Right cardiac atrium (tissue), 5 donors: ENCODE measurements at regions not wholly inside any gene's neighbourhood (a gene's known extent, or its start where the extent isn't known, plus 50 kb on each side); places are given as distances from the start of the nearest gene placed in this dataset.

Experiments used
- ATAC-seq, 2 donors: fragments of 200-7000 bp; cut with Tn5 transposase; one replicate each; pipeline versions ENCODE4 v1.8.0 to v1.9.1; 2020; ENCODE audit warnings: moderate library complexity in 2 of 2, mild to moderate bottlenecking in 1 of 2
- DNase-seq, 3 donors: peaks; one replicate each; pipeline ENCODE4 v3.0.0-alpha.2; 2020
- H3K27ac ChIP-seq: one replicate; pipeline ENCODE4 v1.5.1; 2013; ENCODE audit warnings: mild to moderate bottlenecking, low read length, control low read depth, moderate library complexity
- H3K27me3 ChIP-seq: one replicate; pipeline ENCODE4 v1.6.1; 2013; ENCODE audit not compliant: control insufficient read depth, insufficient read depth
- H3K4me1 ChIP-seq: one replicate; pipeline ENCODE4 v1.6.1; 2013; ENCODE audit warnings: low read length; ENCODE audit not compliant: control insufficient read depth, insufficient read depth
- H3K4me3 ChIP-seq: one replicate; pipeline ENCODE4 v1.5.1; 2013; ENCODE audit warnings: low read length, control low read depth
- H3K9me3 ChIP-seq: one replicate; pipeline ENCODE4 v1.6.1; 2013; ENCODE audit warnings: low read length; ENCODE audit not compliant: control insufficient read depth
- WGBS: extraction: QIAGEN DNeasy Blood & Tissue Kit; methylation state at CpG from one replicate; pipeline ENCODE4 v1.1.7; 2013; 5-methylcytosine and 5-hydroxymethylcytosine counted together
- intact Hi-C, 4 donors: fragments of 100-400 bp; cut with DNase I; formaldehyde crosslinking; loops; one replicate each; pipeline versions ENCODE4 v1.11.0 to v1.14.0; 2022 to 2023
- donor health status: healthy with polysubstance abuse.
- donor health status: DM: no; HTN: yes; CAD: no.
- donor health status: DM: no; HTN: no; CAD: no.
- donor health status: DM: no; HTN: yes; CAD: no; lungs with severe emphysema.
- donor health status: DM: yes; HTN: yes; CAD: no.

DNA sequence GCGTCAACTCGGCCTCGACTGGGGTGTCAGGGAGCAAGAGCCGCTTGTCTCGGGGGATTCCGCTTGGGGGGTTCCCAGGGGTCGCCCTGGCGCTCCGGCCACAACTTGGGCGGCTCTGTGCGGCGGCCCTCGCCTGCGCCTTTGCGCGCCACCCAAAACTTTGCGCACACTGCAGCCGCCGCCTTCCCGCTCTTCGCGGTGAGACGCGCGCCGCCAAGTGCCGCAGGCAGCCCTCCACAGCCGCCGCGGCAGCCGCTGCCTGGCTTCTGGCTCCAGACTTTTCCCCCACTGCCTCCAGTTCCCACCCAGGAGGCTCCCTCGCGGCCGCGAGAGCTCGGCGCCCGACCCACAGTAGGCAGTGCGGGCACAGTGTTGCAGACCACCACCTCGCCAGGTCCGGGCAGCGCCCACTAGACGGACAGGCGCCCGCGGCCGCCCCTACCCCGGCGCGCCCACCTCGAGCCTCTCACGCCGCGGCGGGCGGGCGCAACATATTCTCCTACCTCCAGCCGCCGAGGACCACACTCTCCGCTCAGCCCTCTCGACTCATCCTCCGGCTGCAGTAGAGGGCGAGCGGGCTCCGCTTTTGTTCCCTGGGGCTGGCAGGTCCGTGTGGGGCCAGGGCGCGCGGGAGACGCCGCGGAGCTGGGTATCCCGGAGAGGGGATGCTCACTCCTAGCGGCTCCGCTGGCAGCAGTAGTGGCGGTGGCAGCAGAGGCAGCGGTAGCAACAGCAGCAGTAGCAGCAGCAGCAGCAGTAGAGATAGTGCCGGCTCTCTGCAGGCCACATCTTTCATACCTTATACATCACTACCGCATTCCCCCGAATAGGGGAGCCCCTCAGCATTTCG, 296.6 kb downstream of the OMA1 start:
- intact Hi-C loops: no loop called here
- ATAC-seq (peak; percentile 72 to 76), DNase-seq (peak; percentile 25 to 71 (median 51))
- Histone ChIP-seq H3K9me3 (no peaks in the 10 kb centered on the region), H3K27ac (no peak overlapping the region), H3K4me1 (no peaks in the 10 kb centered on the region), H3K4me3 (peak overlapping the region; percentile 14), H3K27me3 (no peaks in the 10 kb centered on the region)
- under 1% methylated on average over 81 of the region's 81 CpGs for WGBS

DNA sequence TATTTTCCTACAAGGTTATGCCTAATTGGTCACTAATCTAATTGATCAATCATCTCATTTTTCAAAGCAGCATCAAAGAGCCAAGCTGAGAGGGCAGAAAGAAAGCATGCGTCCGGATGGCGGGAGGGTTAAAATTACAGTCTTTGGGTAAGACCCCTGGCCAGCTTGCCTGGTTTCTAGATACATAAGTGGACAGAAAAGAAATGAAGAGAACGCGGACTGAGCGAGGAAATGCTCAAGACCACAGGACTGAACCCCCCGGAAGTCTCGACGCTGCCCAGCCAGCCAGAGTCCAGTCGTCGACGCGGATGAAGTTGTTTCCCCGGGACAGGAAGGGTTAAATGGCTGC, 297.2 kb downstream of the OMA1 start:
- 2% methylated on average over 14 of the region's 14 CpGs for WGBS
- H3K27ac ChIP-seq: no peak overlapping the region
- no peak overlapping the region for H3K4me3 ChIP-seq
- DNase-seq (no peak), ATAC-seq (no peak)
- no peaks in the 10 kb centered on the region for H3K27me3 ChIP-seq
- intact Hi-C loops: no loop called here
- no peaks in the 10 kb centered on the region for H3K4me1 ChIP-seq
- no peaks in the 10 kb centered on the region for H3K9me3 ChIP-seq

DNA sequence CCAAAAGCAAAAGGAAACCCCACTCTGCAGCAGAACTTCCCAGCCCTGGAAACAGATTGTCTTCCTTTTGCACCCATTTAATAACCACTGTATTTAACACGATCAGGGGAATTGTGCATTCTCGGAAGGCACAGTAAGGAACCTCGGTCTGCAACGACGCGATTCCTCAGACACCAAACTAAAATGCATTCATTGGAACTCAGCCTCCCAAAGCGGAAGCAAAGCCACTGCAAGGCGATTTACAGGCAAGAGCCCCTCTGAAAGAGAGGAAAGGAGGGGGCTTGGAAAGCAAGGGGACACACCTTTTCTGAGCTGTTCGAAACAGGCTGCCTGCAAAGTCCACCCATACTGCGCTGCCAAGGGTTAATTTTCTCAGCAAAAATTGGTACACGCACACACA, 297.7 kb downstream of the OMA1 start:
- ATAC-seq (no peak), DNase-seq (no peak)
- H3K27me3 ChIP-seq: no peaks in the 10 kb centered on the region
- no peak overlapping the region for H3K27ac ChIP-seq
- H3K4me3 ChIP-seq: no peak overlapping the region
- no peaks in the 10 kb centered on the region for H3K9me3 ChIP-seq
- no peaks in the 10 kb centered on the region for H3K4me1 ChIP-seq
- WGBS: 3% methylated on average over 11 of the region's 11 CpGs
- intact Hi-C loops: no loop called here

DNA sequence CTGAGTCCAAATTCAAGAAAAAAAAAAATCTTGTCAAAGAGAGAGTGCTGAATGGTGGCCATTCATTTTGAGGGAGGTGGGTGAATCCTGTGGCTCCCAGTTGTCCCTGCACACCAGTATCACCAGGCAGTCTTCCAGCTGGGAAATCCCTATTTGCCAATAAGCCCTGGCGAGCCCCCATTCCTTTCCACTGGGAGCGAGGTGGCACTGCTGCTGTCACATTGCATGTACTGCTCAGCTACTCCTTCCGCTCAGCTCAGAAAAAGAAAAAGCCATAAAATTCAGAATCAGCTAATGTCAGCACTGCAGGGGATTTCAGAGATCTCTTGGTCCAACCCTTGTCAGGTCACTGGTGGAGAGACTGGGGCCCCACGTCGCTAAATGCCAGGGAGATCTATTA, 298.5 kb downstream of the OMA1 start:
- Histone ChIP-seq H3K27me3 (no peaks in the 10 kb centered on the region), H3K27ac (no peak overlapping the region), H3K9me3 (no peaks in the 10 kb centered on the region), H3K4me1 (no peaks in the 10 kb centered on the region), H3K4me3 (no peak overlapping the region)
- no peak for ATAC-seq
- intact Hi-C loops: no loop called here
- DNase-seq: no peak
- WGBS: 22% methylated on average over 5 of the region's 5 CpGs

DNA sequence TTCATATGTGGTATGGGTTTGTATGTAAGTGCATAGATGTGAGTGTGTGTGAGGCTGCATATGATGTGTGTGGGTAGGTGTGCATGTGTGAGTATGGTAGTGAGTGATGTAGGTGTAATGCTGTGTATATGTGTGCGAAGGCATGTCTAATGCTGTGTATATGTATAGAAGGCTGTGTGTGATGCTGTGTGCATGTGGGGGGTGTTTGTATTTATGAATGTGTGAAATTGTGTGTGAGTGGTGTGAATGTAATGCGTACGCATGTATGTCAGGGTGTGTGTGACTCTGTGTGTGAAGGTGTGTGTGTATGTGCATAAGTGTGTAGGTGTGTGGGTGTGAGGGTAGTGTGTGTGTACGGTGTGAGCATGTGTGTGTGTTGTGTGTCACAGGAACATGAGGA, 300.0 kb downstream of the OMA1 start:
- ATAC-seq (no peak), DNase-seq (no peak)
- Histone ChIP-seq H3K27ac (no peak overlapping the region), H3K27me3 (no peaks in the 10 kb centered on the region), H3K9me3 (no peaks in the 10 kb centered on the region), H3K4me1 (no peaks in the 10 kb centered on the region), H3K4me3 (no peak overlapping the region)
- WGBS: 94% methylated on average over 4 of the region's 4 CpGs
- intact Hi-C loops: no loop called here

DNA sequence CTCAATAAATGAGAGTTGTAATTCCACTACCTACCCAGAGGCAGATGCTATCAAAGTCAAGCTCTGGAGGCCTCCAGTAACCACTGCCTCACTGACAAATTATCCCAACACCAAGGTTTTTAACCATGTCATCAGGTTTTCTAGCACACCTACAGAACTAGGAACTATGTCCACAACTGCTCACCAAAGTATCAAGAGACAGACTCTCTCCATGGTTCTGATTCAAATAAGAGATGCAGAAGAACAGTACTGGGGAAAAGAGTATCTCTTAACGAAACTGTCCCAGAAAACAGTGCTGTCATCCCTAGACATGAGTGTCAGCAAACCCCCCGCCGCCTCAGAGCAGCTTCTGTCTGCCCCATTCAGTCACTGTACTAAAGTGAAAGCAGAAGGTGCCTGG, 301.7 kb downstream of the OMA1 start:
- no peaks in the 10 kb centered on the region for H3K9me3 ChIP-seq
- intact Hi-C loops: no loop called here
- H3K4me1 ChIP-seq: no peaks in the 10 kb centered on the region
- no peak overlapping the region for H3K4me3 ChIP-seq
- WGBS: 61% methylated on average over 3 of the region's 3 CpGs
- H3K27me3 ChIP-seq: no peaks in the 10 kb centered on the region
- no peak overlapping the region for H3K27ac ChIP-seq
- ATAC-seq (no peak), DNase-seq (no peak)

DNA sequence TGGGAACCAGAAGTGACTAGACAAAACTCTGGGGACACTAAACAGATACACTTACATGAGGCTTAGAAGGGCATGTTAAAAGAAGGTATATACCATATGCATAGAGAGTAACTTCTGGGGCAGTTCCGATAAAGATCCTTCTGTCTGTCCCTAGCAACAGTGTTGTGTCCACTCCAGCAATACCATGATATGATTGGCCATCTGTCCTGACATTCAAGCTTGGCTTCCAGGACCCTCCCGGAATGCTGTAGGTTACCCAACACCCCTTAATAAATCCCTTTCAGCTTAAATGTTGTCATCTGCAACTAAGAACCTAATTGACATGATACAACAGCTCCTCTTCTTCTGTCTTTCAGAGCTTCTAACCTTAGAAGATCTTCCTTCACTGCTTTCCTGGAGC, 307.7 kb downstream of the OMA1 start:
- H3K27ac ChIP-seq: no peak overlapping the region
- intact Hi-C loops: no loop called here
- ATAC-seq (no peak), DNase-seq (no peak)
- no peaks in the 10 kb centered on the region for H3K27me3 ChIP-seq
- no peak overlapping the region for H3K4me3 ChIP-seq
- H3K4me1 ChIP-seq: no peaks in the 10 kb centered on the region
- WGBS: 34% methylated on average over 2 of the region's 2 CpGs
- H3K9me3 ChIP-seq: no peaks in the 10 kb centered on the region

DNA sequence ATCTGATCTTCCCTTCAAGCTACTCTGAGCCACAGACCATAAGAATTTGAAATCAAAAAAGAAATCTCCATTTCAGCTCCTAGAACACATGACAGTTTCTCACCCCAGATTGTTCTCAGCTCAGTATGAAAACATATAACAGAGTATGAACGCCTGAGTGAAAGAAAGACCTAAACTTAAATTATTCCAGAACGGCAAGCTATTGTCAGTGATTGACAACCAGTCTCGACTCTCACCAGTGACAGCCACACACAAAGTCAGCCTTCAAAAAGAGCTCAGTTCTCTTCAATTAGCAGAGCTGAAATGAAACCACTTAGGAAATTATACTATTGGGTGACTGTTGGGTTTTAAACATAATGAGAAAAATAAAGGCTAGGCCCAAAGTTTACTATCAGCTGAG, 312.8 kb downstream of the OMA1 start:
- H3K9me3 ChIP-seq: no peaks in the 10 kb centered on the region
- H3K27ac ChIP-seq: no peak overlapping the region
- H3K4me3 ChIP-seq: no peak overlapping the region
- DNase-seq (no peak), ATAC-seq (no peak)
- H3K27me3 ChIP-seq: no peaks in the 10 kb centered on the region
- WGBS: 73% methylated on average over 3 of the region's 3 CpGs
- no peaks in the 10 kb centered on the region for H3K4me1 ChIP-seq
- intact Hi-C loops: no loop called here

DNA sequence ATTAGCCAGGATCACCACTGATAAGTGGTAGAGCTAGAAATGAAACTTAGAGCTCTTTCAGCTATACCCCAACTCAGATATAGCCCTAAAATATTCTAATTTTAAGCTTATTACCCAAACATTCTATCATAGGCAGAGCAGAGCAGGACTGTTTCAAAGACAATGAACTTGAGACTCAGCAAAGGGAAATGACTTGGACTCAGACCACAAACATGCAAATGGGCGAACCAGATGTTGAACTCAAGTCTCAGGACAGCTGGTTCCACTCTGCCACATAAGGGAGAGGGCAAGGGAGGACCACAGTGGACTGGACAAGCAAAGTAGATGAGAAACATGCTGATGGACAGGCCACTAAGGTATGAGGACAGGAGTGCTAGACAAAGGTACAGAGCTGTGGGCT, 315.3 kb downstream of the OMA1 start:
- DNase-seq: no peak
- WGBS: 78% methylated on average over 1 of the region's 1 CpG
- Histone ChIP-seq H3K9me3 (no peaks in the 10 kb centered on the region), H3K27me3 (no peaks in the 10 kb centered on the region), H3K4me1 (no peaks in the 10 kb centered on the region), H3K4me3 (no peak overlapping the region), H3K27ac (no peak overlapping the region)
- ATAC-seq: no peak
- intact Hi-C loops: no loop called here

DNA sequence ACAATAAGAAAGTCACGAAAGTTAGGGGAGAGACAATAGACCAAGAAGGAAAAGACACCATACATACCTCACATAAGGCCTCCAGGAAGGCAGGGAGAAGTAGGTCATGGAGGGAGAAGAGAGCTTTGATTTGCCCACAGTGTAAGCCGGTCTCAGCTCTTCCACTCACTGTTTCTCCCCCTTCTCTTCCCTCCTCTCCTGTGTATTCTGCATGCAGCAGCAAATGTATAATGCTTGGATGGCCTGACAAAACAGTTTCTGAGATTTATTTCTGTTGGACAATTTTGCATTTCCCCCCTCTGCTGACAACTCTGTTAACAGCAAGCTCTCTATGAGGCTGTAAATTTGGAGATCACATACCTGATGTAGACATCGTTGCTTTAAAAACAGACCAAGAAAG, 318.9 kb downstream of the OMA1 start:
- H3K9me3 ChIP-seq: no peaks in the 10 kb centered on the region
- no peaks in the 10 kb centered on the region for H3K27me3 ChIP-seq
- no peaks in the 10 kb centered on the region for H3K4me1 ChIP-seq
- H3K27ac ChIP-seq: no peak overlapping the region
- H3K4me3 ChIP-seq: no peak overlapping the region
- intact Hi-C loops: no loop called here
- DNase-seq (no peak), ATAC-seq (no peak)
- WGBS: 82% methylated on average over 3 of the region's 3 CpGs

DNA sequence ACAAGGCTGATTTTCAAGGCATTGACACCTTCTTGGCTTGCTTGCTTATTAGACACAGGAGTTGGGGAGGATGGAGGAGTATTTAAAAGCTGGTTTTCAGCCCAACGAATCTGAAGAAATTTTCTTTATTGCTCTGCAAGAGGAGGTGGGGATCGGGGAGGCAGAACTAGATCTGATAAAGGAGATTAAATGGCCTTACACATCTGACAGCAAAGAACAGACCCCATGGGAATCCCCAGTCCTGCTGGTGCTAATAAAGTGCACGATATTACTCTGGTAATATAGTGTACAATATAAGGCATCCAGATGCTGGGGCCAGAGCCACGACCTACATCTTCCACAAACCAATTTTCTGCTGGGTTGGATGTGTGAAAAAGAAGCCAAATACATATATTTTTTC, 323.0 kb downstream of the OMA1 start:
- H3K27ac ChIP-seq: no peak overlapping the region
- DNase-seq (no peak), ATAC-seq (no peak)
- intact Hi-C loops: no loop called here
- no peak overlapping the region for H3K4me3 ChIP-seq
- H3K4me1 ChIP-seq: no peaks in the 10 kb centered on the region
- H3K27me3 ChIP-seq: no peaks in the 10 kb centered on the region
- H3K9me3 ChIP-seq: no peaks in the 10 kb centered on the region
- WGBS: 65% methylated on average over 4 of the region's 4 CpGs
